ENCODE measurements at regions not wholly inside any gene's neighbourhood (a gene's known extent, or its start where the extent isn't known, plus 50 kb on each side); places are given as distances from the start of the nearest gene placed in this dataset.

DNA sequence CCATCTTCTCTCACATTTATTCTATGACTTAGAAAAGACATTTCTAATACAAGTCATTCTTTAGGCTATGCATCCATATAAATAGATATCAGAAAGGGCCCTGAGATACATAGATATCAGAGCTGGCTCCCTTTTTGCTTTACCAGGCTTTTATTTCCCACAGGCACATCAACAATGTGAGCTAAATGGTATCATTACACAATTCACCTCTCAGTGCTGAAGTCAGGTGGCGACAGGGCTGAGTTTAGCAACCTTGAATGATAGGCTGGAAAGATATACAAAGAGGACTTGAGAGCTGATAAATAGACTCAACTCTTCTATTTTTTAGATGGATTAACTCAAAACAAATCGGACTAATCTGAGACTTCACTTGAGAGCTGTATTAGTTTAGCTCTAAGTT is 189.2 kb upstream of the COL1A2 start:
- no peaks in the 10 kb centered on the region for H4K20me1 ChIP-seq (ENCODE audit: insufficient read depth)
- peak overlapping the region; percentile 27 for H3K4me3 ChIP-seq (ENCODE audit: low read length)
- no peaks in the 10 kb centered on the region for H3K79me2 ChIP-seq (replicated peaks; ENCODE audit: insufficient read depth, low read length)
- no peak overlapping the region for H2AFZ ChIP-seq (ENCODE audit: low read depth, low read length)
- H3K27ac ChIP-seq (ENCODE audit: low read length): peak overlapping the region; percentile 77
- peaks cover 7% of the 10 kb centered on the region for H3F3A ChIP-seq (ENCODE audit: insufficient read depth, low read length, poor library complexity, severe bottlenecking)
- TF ChIP-seq MXI1 (conservative IDR thresholded peaks at IDR 0.05; ENCODE audit: poor library complexity, severe bottlenecking): no peak
- peak; percentile 84 for TF ChIP-seq POLR2AphosphoS5 (IDR thresholded peaks at IDR 0.05)
- no peak for TF ChIP-seq TAF1 (IDR thresholded peaks at IDR 0.05; ENCODE audit: low read depth)
- peak; percentile 44 for TF ChIP-seq RAD21 (conservative IDR thresholded peaks at IDR 0.05)
- TF ChIP-seq CTCF (IDR thresholded peaks at IDR 0.05; ENCODE audit: poor library complexity, severe bottlenecking): no peak
- TF ChIP-seq SMC3 (conservative IDR thresholded peaks at IDR 0.05; ENCODE audit: poor library complexity): peak; percentile 35
- TF ChIP-seq EP300 (conservative IDR thresholded peaks at IDR 0.05; ENCODE audit: poor library complexity, severe bottlenecking): peak; percentile 80
- TF ChIP-seq EZH2 (IDR thresholded peaks at IDR 0.05; ENCODE audit: borderline replicate concordance, insufficient read depth, low read length, poor library complexity, severe bottlenecking): no peak
- TF ChIP-seq, protein P1, sequence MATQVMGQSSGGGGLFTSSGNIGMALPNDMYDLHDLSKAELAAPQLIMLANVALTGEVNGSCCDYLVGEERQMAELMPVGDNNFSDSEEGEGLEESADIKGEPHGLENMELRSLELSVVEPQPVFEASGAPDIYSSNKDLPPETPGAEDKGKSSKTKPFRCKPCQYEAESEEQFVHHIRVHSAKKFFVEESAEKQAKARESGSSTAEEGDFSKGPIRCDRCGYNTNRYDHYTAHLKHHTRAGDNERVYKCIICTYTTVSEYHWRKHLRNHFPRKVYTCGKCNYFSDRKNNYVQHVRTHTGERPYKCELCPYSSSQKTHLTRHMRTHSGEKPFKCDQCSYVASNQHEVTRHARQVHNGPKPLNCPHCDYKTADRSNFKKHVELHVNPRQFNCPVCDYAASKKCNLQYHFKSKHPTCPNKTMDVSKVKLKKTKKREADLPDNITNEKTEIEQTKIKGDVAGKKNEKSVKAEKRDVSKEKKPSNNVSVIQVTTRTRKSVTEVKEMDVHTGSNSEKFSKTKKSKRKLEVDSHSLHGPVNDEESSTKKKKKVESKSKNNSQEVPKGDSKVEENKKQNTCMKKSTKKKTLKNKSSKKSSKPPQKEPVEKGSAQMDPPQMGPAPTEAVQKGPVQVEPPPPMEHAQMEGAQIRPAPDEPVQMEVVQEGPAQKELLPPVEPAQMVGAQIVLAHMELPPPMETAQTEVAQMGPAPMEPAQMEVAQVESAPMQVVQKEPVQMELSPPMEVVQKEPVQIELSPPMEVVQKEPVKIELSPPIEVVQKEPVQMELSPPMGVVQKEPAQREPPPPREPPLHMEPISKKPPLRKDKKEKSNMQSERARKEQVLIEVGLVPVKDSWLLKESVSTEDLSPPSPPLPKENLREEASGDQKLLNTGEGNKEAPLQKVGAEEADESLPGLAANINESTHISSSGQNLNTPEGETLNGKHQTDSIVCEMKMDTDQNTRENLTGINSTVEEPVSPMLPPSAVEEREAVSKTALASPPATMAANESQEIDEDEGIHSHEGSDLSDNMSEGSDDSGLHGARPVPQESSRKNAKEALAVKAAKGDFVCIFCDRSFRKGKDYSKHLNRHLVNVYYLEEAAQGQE (IDR thresholded peaks at IDR 0.05; ENCODE audit: borderline replicate concordance): no peak
- no peaks in the 10 kb centered on the region for H3K36me3 ChIP-seq (ENCODE audit: insufficient read depth, low read length)
- no peaks in the 10 kb centered on the region for H3K9me3 ChIP-seq (ENCODE audit: low read length)
- no peaks in the 10 kb centered on the region for H3K9me2 ChIP-seq (ENCODE audit: insufficient read depth, low read length)
- H3K4me2 ChIP-seq (ENCODE audit: low read length): peak overlapping the region; percentile 18
- peak overlapping the region; percentile 18 for H3K9ac ChIP-seq (ENCODE audit: low read length)
- no peaks in the 10 kb centered on the region for H3K27me3 ChIP-seq (ENCODE audit: insufficient read depth, low read depth, low read length)

- Histone ChIP-seq H3K9me2 (ENCODE audit: insufficient read depth, low read length) (no peaks in the 10 kb centered on the region), H3K9me3 (ENCODE audit: low read length) (no peaks in the 10 kb centered on the region), H4K20me1 (ENCODE audit: insufficient read depth) (no peaks in the 10 kb centered on the region), H2AFZ (ENCODE audit: low read depth, low read length) (no peak overlapping the region), H3K27ac (ENCODE audit: low read length) (peak overlapping the region; percentile 77), H3K4me2 (ENCODE audit: low read length) (no peak overlapping the region), H3F3A (ENCODE audit: insufficient read depth, low read length, poor library complexity, severe bottlenecking) (peaks cover 7% of the 10 kb centered on the region), H3K4me3 (ENCODE audit: low read length) (no peak overlapping the region), H3K9ac (ENCODE audit: low read length) (no peak overlapping the region), H3K27me3 (ENCODE audit: insufficient read depth, low read depth, low read length) (no peaks in the 10 kb centered on the region), H3K36me3 (ENCODE audit: insufficient read depth, low read length) (no peaks in the 10 kb centered on the region), H3K79me2 (replicated peaks; ENCODE audit: insufficient read depth, low read length) (no peaks in the 10 kb centered on the region)
- no peak for TF ChIP-seq MXI1 (conservative IDR thresholded peaks at IDR 0.05; ENCODE audit: poor library complexity, severe bottlenecking)
- no peak for TF ChIP-seq TAF1 (IDR thresholded peaks at IDR 0.05; ENCODE audit: low read depth)
- TF ChIP-seq RAD21 (conservative IDR thresholded peaks at IDR 0.05): no peak
- no peak for TF ChIP-seq CTCF (IDR thresholded peaks at IDR 0.05; ENCODE audit: poor library complexity, severe bottlenecking)
- no peak for TF ChIP-seq EZH2 (IDR thresholded peaks at IDR 0.05; ENCODE audit: borderline replicate concordance, insufficient read depth, low read length, poor library complexity, severe bottlenecking)
- TF ChIP-seq, protein P1 (IDR thresholded peaks at IDR 0.05; ENCODE audit: borderline replicate concordance): no peak
- TF ChIP-seq POLR2AphosphoS5 (IDR thresholded peaks at IDR 0.05): no peak
- no peak for TF ChIP-seq SMC3 (conservative IDR thresholded peaks at IDR 0.05; ENCODE audit: poor library complexity)
- TF ChIP-seq EP300 (conservative IDR thresholded peaks at IDR 0.05; ENCODE audit: poor library complexity, severe bottlenecking): no peak
Observed at GRCh38 chr7:94206295-94206694, 188.4 kb upstream of the COL1A2 start.
